ENCODE measurements at regions not wholly inside any gene's neighbourhood (a gene's known extent, or its start where the extent isn't known, plus 50 kb on each side); places are given as distances from the start of the nearest gene placed in this dataset.
A peak's percentile ranks its signal among the peaks of the same experiment; 100 is the strongest.

GRCh38 chr4:38605181-38605752, 58.7 kb upstream of the KLF3 start:
- DNase-seq = no peak

- DNase-seq = no peak
These were observed 58.0 kb upstream of the KLF3 start for GRCh38 chr4:38605753-38606586.

- DNase-seq = no peak
These were observed 57.5 kb upstream of the KLF3 start for GRCh38 chr4:38606587-38606905.

- no peak for DNase-seq
These were observed 54.4 kb upstream of the KLF3 start for GRCh38 chr4:38609614-38610013.

DNA sequence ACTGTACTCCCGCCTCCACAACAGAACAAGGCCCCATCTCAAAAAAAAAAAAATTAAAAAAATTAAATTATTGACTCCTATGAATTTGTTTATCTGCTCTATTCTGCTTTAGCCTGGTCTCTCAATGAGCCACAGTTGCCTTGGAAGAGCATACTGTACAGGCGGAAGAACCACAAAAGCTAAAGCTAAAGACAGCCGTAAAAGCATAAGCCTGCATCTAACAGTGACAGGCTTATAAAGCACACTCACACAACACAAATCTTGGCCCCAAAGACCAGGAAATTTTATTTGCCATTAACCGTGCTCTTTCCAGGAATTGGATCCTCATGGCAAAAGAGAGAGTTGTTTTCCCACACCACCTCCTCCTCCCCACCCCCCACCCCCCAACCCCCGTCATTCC, 53.5 kb upstream of the KLF3 start:
- DNase-seq = peak in 1 of 14 donors; percentile 33

GRCh38 chr4:38610966-38611431, 53.0 kb upstream of the KLF3 start:
- DNase-seq = peak in 6 of 14 donors; percentile 6 to 33 (median 16)

DNA sequence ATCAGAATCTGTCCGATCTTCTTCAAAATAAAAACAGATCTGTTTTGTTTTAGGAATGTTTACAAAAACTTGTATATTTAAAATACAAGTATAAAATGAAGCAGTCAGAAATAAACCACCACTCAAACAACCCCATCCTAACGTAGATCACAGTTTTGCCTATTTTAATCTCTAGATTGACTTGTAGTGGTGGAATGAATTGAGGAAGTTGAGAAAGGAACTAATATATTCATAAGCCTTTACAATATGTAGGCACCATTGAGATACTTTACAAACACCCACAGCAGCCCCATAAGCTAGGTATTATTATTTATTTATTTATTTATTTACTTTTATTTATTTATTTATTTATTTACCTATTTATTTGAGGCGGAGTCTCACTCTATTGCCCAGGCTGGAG, 52.3 kb upstream of the KLF3 start:
- no peak for DNase-seq

DNA sequence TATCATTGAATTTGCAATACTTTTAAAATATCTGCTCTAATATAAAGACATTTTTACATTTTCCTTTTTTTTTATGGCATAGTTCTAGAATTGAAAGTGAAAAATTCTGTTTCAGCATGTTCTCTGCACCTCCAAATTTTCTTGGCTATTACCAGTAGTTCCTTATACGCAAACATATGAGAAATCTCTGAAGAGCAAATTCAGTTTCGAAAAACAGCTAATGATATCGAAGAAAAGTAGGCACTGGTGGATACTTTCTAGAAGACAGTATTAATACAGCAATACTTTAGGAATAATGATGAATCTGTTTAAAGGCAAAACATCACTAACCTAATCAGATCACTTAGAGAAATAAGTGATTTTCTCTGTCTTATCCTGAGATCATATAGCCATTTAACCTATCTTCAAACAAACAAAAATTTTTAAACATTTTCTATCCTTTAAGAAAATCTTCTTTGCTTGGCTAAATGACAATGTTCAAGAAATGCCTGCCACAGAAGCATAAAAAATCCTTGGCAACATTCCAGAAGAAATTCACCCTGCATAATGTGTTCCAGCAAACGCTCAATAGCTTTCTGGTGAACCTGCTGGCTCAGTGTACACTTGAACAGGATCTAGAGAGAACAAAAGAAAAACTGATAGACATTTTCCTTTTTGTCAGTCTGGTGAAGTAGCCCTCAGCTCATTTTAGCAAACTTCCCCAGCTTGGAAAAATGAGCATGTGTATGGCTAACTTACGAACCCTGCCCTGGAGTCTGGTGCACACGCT, 51.2 kb upstream of the KLF3 start:
- DNase-seq = no peak
